Erythroblast (primary cell): ENCODE measurements at regions not wholly inside any gene's neighbourhood (a gene's known extent, or its start where the extent isn't known, plus 50 kb on each side); places are given as distances from the start of the nearest gene placed in this dataset.

ENCODE experiments used
- DNase-seq, 2 experiments: peaks; one replicate each; lab custom pipeline; 2025; lab: John Stamatoyannopoulos, UW
- GATA1 ChIP-seq: IDR thresholded peaks from 2 replicates; pipeline ENCODE4 v1.6.1; 2011; ENCODE audit warnings: low read depth, mild to moderate bottlenecking, control low read depth, low read length, moderate library complexity
- POLR2A ChIP-seq: IDR thresholded peaks from 2 replicates; pipeline ENCODE4 v1.6.1; 2011; ENCODE audit warnings: mild to moderate bottlenecking, low read length

- TF ChIP-seq GATA1, result no peak
- no peak for DNase-seq
These were observed 139.1 kb downstream of the IRS1 start for GRCh38 chr2:226660526-226660925.

- no peak for TF ChIP-seq GATA1
- TF ChIP-seq POLR2A, result no peak
- no peak for DNase-seq
These were observed 139.5 kb downstream of the IRS1 start for GRCh38 chr2:226660124-226660523.

DNA sequence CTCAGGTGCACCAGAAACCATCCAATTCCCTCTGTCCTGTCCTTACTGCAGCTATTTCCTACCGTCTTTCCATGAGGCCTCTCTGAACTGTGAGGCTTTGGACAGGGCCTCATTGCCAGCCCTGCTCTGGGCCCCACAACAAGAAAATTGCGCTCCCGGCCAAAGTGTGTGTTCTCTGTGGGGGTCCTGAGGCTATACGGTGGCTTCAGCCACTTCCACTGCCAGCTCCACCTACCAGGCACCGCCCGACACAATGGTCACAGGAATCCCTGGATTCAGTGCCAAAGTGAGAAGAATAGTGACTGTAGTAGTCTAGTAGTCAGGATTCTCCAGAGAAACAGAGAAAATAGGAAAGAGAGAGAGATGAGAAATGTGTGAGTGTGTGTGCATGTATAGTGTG, 140.2 kb downstream of the IRS1 start:
- no peak for TF ChIP-seq GATA1
- TF ChIP-seq POLR2A, result no peak

GRCh38 chr2:226658555-226658954, 141.1 kb downstream of the IRS1 start:
- no peak for DNase-seq
- no peak for TF ChIP-seq POLR2A
- no peak for TF ChIP-seq GATA1

More for the DNA sequence above, 140.2 kb downstream of the IRS1 start:
- no peak for DNase-seq

- DNase-seq, result no peak
- no peak for TF ChIP-seq POLR2A
- TF ChIP-seq GATA1, result no peak
These were observed 142.1 kb downstream of the IRS1 start for GRCh38 chr2:226657340-226658053.

DNA sequence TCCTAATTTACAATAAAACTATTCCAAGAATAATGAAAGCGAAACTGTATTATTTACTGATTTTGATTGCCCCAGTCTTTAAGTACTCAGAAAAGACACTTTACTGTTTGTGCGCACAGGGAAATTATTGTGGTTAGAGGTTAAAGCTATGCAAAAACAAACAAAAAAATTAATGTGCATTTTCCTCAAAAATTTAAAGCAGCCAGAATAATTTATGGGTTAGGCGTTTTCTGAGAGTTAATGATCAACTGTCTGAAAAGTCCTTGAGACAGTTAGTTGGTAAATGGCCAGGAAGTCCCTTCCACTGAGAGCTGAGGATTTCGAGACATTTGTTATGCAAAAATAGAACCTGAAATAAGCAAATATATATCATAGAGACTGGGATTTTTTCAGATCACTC, 143.3 kb downstream of the IRS1 start:
- no peak for DNase-seq
- no peak for TF ChIP-seq POLR2A
- no peak for TF ChIP-seq GATA1

DNA sequence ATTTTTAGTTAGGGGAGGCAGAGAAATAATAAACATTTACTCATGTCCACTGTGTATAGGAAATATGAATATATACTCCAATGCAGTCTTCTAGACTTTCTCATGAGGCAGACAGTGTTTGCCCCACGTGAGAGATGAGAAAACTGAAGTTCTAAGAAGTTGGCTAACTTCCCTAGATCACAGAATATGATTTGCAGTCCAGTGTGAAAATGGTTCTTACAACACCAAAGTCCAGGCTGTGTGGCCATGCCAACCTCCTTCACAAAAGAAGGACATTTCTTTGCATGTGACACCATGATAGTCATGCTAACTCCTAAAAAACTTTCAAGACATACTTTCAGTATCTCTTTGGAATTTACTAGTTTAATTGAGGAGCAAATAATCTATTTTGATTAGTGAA, 143.7 kb downstream of the IRS1 start:
- DNase-seq, result no peak

DNA sequence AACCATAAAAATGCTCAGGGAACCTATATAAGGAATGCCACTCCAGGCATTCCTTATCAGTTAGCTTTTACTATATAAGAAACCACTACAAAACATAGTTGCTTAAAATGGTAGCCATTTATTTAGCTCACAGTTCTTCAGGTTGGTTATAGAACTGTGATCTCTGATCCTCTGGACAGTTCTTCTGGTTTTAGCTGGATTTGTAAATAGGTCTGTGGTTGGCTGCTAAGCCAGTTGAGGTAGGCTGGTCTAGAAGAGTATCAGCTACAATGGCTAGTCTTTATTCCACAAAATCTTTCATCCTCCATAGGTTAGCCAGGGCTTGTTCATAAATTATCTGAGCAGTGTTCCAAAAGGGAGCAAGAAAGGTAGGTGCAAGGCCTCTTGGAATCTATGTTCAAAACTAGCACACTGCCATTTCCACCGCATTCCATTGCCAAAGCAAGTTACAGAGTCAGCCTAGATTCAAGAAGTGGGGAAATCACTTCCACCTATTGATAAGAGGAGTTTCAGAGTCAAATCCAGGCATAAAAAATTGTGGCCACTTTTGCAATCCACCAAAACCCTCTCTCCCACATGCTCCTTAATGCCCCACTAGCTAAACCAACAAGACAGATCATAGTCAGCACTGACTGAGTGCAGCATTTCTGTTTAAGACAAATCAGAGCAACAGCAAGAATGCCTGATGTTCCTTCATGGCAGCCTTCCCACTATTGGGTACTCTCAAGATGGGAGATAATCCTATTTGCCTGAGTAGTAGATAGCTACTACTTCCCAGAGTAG, 146.4 kb downstream of the IRS1 start:
- DNase-seq, result no peak
- TF ChIP-seq POLR2A (no peak), GATA1 (no peak)

More for the DNA sequence above, 143.7 kb downstream of the IRS1 start:
- TF ChIP-seq GATA1 (no peak), POLR2A (no peak)

DNA sequence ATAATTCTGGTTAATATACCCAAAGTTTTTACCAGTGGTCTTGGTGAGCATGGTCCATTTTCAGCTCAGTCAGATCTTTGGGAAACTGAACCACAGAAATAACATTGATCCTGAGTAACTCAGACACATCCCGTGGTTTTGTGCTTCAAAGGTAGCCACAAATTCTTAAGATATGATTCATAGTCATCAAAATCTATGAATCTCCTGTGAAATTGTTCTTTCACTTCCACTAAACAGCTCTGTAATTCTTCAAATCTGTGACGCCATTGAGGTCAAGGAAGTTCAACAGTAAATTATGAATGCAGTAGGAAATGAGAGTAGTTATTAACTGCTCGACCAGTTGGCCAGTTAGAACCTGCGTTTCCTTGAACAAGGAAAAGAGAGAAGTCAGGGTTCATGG, 147.3 kb downstream of the IRS1 start:
- DNase-seq, result no peak
- TF ChIP-seq POLR2A, result no peak
- no peak for TF ChIP-seq GATA1

GRCh38 chr2:226649871-226650660, 149.6 kb downstream of the IRS1 start:
- DNase-seq, result no peak
- TF ChIP-seq POLR2A (no peak), GATA1 (no peak)

GRCh38 chr2:226649201-226649600, 150.4 kb downstream of the IRS1 start:
- TF ChIP-seq GATA1 (no peak), POLR2A (no peak)
- DNase-seq, result no peak

DNA sequence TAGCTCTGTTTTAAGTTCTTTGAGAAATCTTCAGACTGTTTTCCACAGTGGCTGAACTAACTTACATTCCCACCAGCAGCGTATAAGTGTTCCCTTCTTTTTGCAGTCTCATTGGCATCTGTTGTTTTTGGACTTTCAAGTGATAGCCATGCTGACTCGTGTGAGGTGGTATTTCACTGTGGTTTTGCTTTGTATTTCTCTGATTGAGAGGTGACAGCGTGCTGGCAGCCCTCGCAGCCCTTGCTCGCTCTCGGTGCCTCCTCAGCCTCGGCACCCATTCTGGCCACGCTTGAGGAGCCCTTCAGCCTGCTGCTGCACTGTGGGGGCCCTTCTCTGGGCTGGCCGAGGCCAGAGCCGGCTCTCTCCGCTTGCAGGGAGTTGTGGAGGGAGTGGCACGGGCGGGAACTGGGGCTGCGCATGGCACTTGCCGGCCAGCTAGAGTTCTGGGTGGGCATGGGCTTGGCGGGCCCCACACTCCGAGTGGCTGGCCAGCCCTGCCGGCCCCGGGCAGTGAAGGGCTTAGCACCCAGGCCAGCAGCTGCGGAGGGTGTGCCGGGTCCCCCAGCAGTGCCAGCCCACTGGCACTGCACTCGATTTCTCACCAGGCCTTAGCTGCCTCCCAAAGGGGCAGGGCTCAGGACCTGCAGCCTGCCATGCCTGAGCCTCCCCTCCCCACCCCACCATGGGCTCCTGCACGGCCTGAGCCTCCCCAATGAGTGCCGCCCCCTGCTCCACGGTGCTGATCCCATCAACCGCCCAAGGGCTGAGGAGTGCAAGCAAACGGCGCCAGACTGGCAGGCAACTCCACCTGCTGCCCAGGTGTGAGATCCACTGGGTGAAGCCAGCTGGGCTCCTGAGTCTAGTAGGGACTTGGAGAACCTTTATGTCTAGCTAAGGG, 151.8 kb downstream of the IRS1 start:
- DNase-seq, result no peak
- no peak for TF ChIP-seq POLR2A
- TF ChIP-seq GATA1, result no peak

- DNase-seq, result no peak
- no peak for TF ChIP-seq GATA1
- no peak for TF ChIP-seq POLR2A
These were observed 155.2 kb downstream of the IRS1 start for GRCh38 chr2:226644399-226644865.
